ENCODE measurements at regions not wholly inside any gene's neighbourhood (a gene's known extent, or its start where the extent isn't known, plus 50 kb on each side); places are given as distances from the start of the nearest gene placed in this dataset.

GRCh38 chr12:67057072-67057471 is 212.1 kb upstream of the CAND1 start (continued):
- TF ChIP-seq THRA (IDR thresholded peaks at IDR 0.05) (no peak), ZNF780A (CRISPR knock-in tag; IDR thresholded peaks at IDR 0.05) (no peak), HDAC6 (IDR thresholded peaks at IDR 0.05; ENCODE audit: low read depth, low read length) (no peak), SOX6 (IDR thresholded peaks at IDR 0.05) (no peak), NBN (IDR thresholded peaks at IDR 0.05; ENCODE audit: low read depth) (no peak), GATA2 (CRISPR knock-in tag; IDR thresholded peaks at IDR 0.05) (no peak), THAP7 (CRISPR knock-in tag; IDR thresholded peaks at IDR 0.05) (no peak), PTBP1 (IDR thresholded peaks at IDR 0.05; ENCODE audit: low read depth, low read length) (no peak), IRF1 (CRISPR knock-in tag; IDR thresholded peaks at IDR 0.05; ENCODE audit: borderline replicate concordance) (no peak), ZNF79 (CRISPR knock-in tag; IDR thresholded peaks at IDR 0.05; ENCODE audit: low read depth) (no peak), FOXK1 (CRISPR knock-in tag; IDR thresholded peaks at IDR 0.05; ENCODE audit: borderline replicate concordance) (no peak), HNRNPLL (IDR thresholded peaks at IDR 0.05; ENCODE audit: low read depth, low read length, poor library complexity, severe bottlenecking) (no peak)

All from K562 (cell line).